H9 (cell line): ENCODE measurements at regions not wholly inside any gene's neighbourhood (a gene's known extent, or its start where the extent isn't known, plus 50 kb on each side); places are given as distances from the start of the nearest gene placed in this dataset.

Source experiments
- DNase-seq: peaks from one replicate; pipeline ENCODE4 v3.0.0-alpha.2; 2017
- H2AFZ ChIP-seq: one replicate; pipeline ENCODE4 v1.6.1; 2013; ENCODE audit warnings: mild to moderate bottlenecking, low read length, control low read depth, moderate library complexity
- H2AK5ac ChIP-seq: 2 replicates; pipeline ENCODE4 v1.6.1; 2013; ENCODE audit warnings: low read length, control low read depth, mixed read lengths; ENCODE audit not compliant: insufficient read length
- H2BK120ac ChIP-seq: one replicate; pipeline ENCODE4 v1.6.1; 2013; ENCODE audit warnings: low read depth, mild to moderate bottlenecking, low read length, control low read depth, inconsistent platforms; ENCODE audit not compliant: poor library complexity, severe bottlenecking
- H2BK12ac ChIP-seq: 2 replicates; pipeline ENCODE4 v1.6.1; 2013; ENCODE audit warnings: low read length, control low read depth, mixed read lengths, low read depth; ENCODE audit not compliant: insufficient read length
- H2BK15ac ChIP-seq: 2 replicates; pipeline ENCODE4 v1.6.1; 2013; ENCODE audit warnings: low read depth, low read length, control low read depth
- H2BK20ac ChIP-seq: one replicate; pipeline ENCODE4 v1.6.1; 2013; ENCODE audit warnings: low read depth, mild to moderate bottlenecking, low read length, control low read depth, inconsistent platforms; ENCODE audit not compliant: poor library complexity, severe bottlenecking
- H2BK5ac ChIP-seq: 2 replicates; pipeline ENCODE4 v1.6.1; 2013; ENCODE audit warnings: low read length, control low read depth, mixed read lengths; ENCODE audit not compliant: insufficient read length
- H3K14ac ChIP-seq: 2 replicates; pipeline ENCODE4 v1.6.1; 2013; ENCODE audit warnings: low read length, control low read depth; ENCODE audit not compliant: insufficient read depth
- H3K18ac ChIP-seq: 2 replicates; pipeline ENCODE4 v1.6.1; 2013; ENCODE audit warnings: low read depth, mild to moderate bottlenecking, mixed read lengths, low read length, control low read depth; ENCODE audit not compliant: insufficient read length
- H3K23ac ChIP-seq: 2 replicates; pipeline ENCODE4 v1.6.1; 2013; ENCODE audit warnings: low read length, control low read depth, mixed read lengths, low read depth; ENCODE audit not compliant: insufficient read length
- H3K23me2 ChIP-seq: 2 replicates; pipeline ENCODE4 v1.6.1; 2013; ENCODE audit warnings: low read depth, mild to moderate bottlenecking, mixed read lengths, low read length, control low read depth; ENCODE audit not compliant: insufficient read length, poor library complexity, severe bottlenecking
- H3K27ac ChIP-seq: 2 replicates; pipeline ENCODE4 v1.5.1; 2013; ENCODE audit warnings: low read length, control low read depth, mixed read lengths, low read depth; ENCODE audit not compliant: insufficient read length
- H3K27me3 ChIP-seq: 2 replicates; pipeline ENCODE4 v1.6.1; 2013; ENCODE audit warnings: low read length, control low read depth, inconsistent platforms; ENCODE audit not compliant: insufficient read depth
- H3K4ac ChIP-seq: 2 replicates; pipeline ENCODE4 v1.6.1; 2013; ENCODE audit warnings: low read depth, mild to moderate bottlenecking, control low read depth, inconsistent platforms, low read length, moderate library complexity
- H3K4me1 ChIP-seq: 2 replicates; pipeline ENCODE4 v1.6.1; 2013; ENCODE audit warnings: low read length, control low read depth, inconsistent platforms; ENCODE audit not compliant: insufficient read depth
- H3K4me2 ChIP-seq: 2 replicates; pipeline ENCODE4 v1.6.1; 2013; ENCODE audit warnings: low read length, control low read depth, mixed read lengths; ENCODE audit not compliant: insufficient read length, insufficient read depth
- H3K56ac ChIP-seq: 2 replicates; pipeline ENCODE4 v1.6.1; 2013; ENCODE audit warnings: low read depth, mild to moderate bottlenecking, mixed read lengths, low read length, control low read depth; ENCODE audit not compliant: insufficient read length
- H3K79me1 ChIP-seq: 2 replicates; pipeline ENCODE4 v1.6.1; 2013; ENCODE audit warnings: low read depth, mild to moderate bottlenecking, moderate library complexity, low read length, control low read depth, inconsistent platforms; ENCODE audit not compliant: insufficient read depth, poor library complexity, severe bottlenecking
- H3K79me2 ChIP-seq: 2 replicates; pipeline ENCODE4 v1.6.1; 2013; ENCODE audit warnings: low read length, control low read depth, inconsistent platforms; ENCODE audit not compliant: insufficient read depth
- H3K9ac ChIP-seq: 2 replicates; pipeline ENCODE4 v1.6.1; 2013; ENCODE audit warnings: low read length, control low read depth, mixed read lengths; ENCODE audit not compliant: insufficient read length; ENCODE audit errors: extremely low read depth
- H3K9me3 ChIP-seq: one replicate; pipeline ENCODE4 v1.6.1; 2013; ENCODE audit warnings: low read depth, low read length, inconsistent platforms; ENCODE audit not compliant: control insufficient read depth
- H3T11ph ChIP-seq: one replicate; pipeline ENCODE4 v1.6.1; 2013; ENCODE audit warnings: mild to moderate bottlenecking, low read length, control low read depth, inconsistent platforms
- H4K20me1 ChIP-seq: one replicate; pipeline ENCODE4 v1.6.1; 2013; ENCODE audit not compliant: control insufficient read depth, insufficient read length, insufficient read depth
- H4K5ac ChIP-seq: 2 replicates; pipeline ENCODE4 v1.6.1; 2013; ENCODE audit warnings: low read depth, mild to moderate bottlenecking, mixed read lengths, low read length, control low read depth; ENCODE audit not compliant: insufficient read length
- H4K8ac ChIP-seq: replicated peaks from 2 replicates; pipeline ENCODE4 v1.6.1; 2013; ENCODE audit warnings: low read length, control low read depth, mixed read lengths, low read depth; ENCODE audit not compliant: insufficient read length
- H4K91ac ChIP-seq: 2 replicates; pipeline ENCODE4 v1.6.1; 2013; ENCODE audit warnings: low read depth, mild to moderate bottlenecking, moderate library complexity, mixed read lengths, low read length, control low read depth; ENCODE audit not compliant: insufficient read length
- H3K27ac Mint-ChIP-seq, 3 experiments: 2 replicates in 2 of 3; 3 replicates in 1 of 3; pipeline ENCODE4 v1.8.0; 2020 to 2021; ENCODE audit warnings: mixed read lengths in 3 of 3, mild to moderate bottlenecking in 1 of 3, moderate library complexity in 1 of 3
- H3K27me3 Mint-ChIP-seq: 2 replicates; pipeline ENCODE4 v1.8.0; 2021; ENCODE audit warnings: low read depth, mild to moderate bottlenecking, moderate library complexity, mixed read lengths
- H3K36me3 Mint-ChIP-seq, 3 experiments: 2 replicates in 2 of 3; 3 replicates in 1 of 3; pipeline ENCODE4 v1.8.0; 2020 to 2021; ENCODE audit warnings: low read depth in 3 of 3, mixed read lengths in 3 of 3; ENCODE audit not compliant: insufficient read depth in 1 of 3
- H3K4me1 Mint-ChIP-seq, 2 experiments: 2 replicates each; pipeline ENCODE4 v1.8.0; 2020; ENCODE audit warnings: mixed read lengths in 2 of 2
- H3K4me3 Mint-ChIP-seq, 2 experiments: 2 replicates in 1 of 2; 3 replicates in 1 of 2; pipeline ENCODE4 v1.8.0; 2020 to 2021; ENCODE audit warnings: mild to moderate bottlenecking in 2 of 2, mixed read lengths in 2 of 2, moderate library complexity in 1 of 2
- H3K9me3 Mint-ChIP-seq, 2 experiments: 2 replicates in 1 of 2; 3 replicates in 1 of 2; pipeline ENCODE4 v1.8.0; 2020; ENCODE audit warnings: mild to moderate bottlenecking in 2 of 2, mixed read lengths in 2 of 2, moderate library complexity in 1 of 2
- WGBS: extraction: QIAGEN DNeasy Blood & Tissue Kit; methylation state at CpG from one replicate; pipeline ENCODE4 v1.1.7; 2013; ENCODE audit warnings: missing lambda C conversion rate, low lambda C conversion rate, mixed read lengths; ENCODE audit not compliant: insufficient read length; ENCODE audit errors: extremely low coverage; 5-methylcytosine and 5-hydroxymethylcytosine counted together
- TF ChIP-seq, protein P1 (sequence below): fragments of 200-600 bp; sonication (generic); conservative IDR thresholded peaks from 3 replicates; pipeline ENCODE4 v1.8.0; 2021; ENCODE audit warnings: antibody characterized with exemption, mild to moderate bottlenecking

GRCh38 chr4:27364509-27364908 is 503.9 kb downstream of the STIM2 start:
- no peak overlapping the region for H2BK20ac ChIP-seq
- no peak overlapping the region for H3K23ac ChIP-seq
- H2BK12ac ChIP-seq, result no peak overlapping the region
- no peak overlapping the region for H3T11ph ChIP-seq
- no peaks in the 10 kb centered on the region for H3K79me2 ChIP-seq
- no peaks in the 10 kb centered on the region; a peak in 2 of 5 replicates for H3K9me3 Mint-ChIP-seq
- TF ChIP-seq, protein P1, sequence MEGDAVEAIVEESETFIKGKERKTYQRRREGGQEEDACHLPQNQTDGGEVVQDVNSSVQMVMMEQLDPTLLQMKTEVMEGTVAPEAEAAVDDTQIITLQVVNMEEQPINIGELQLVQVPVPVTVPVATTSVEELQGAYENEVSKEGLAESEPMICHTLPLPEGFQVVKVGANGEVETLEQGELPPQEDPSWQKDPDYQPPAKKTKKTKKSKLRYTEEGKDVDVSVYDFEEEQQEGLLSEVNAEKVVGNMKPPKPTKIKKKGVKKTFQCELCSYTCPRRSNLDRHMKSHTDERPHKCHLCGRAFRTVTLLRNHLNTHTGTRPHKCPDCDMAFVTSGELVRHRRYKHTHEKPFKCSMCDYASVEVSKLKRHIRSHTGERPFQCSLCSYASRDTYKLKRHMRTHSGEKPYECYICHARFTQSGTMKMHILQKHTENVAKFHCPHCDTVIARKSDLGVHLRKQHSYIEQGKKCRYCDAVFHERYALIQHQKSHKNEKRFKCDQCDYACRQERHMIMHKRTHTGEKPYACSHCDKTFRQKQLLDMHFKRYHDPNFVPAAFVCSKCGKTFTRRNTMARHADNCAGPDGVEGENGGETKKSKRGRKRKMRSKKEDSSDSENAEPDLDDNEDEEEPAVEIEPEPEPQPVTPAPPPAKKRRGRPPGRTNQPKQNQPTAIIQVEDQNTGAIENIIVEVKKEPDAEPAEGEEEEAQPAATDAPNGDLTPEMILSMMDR, result no peak
- no peak overlapping the region for H3K4me2 ChIP-seq
- H3K27me3 Mint-ChIP-seq, result peaks cover 2% of the 10 kb centered on the region; the same call in 1 of the 2 replicates
- no peaks in the 10 kb centered on the region for H3K9me3 ChIP-seq
- no CpG with 5 or more reads among the region's 6 CpGs for WGBS
- H3K27ac Mint-ChIP-seq, result no peak overlapping the region; a peak in 1 of 7 replicates
- H3K4me1 Mint-ChIP-seq, result peaks cover 9 to 12% of the 10 kb centered on the region in 2 experiments
- H3K18ac ChIP-seq, result no peak overlapping the region
- no peak overlapping the region for H2AFZ ChIP-seq
- H3K27ac ChIP-seq, result no peak overlapping the region
- no peak overlapping the region for H2BK5ac ChIP-seq
- H4K20me1 ChIP-seq, result no peaks in the 10 kb centered on the region
- no peaks in the 10 kb centered on the region for H3K23me2 ChIP-seq
- no peak overlapping the region for H3K4me3 Mint-ChIP-seq
- H4K8ac ChIP-seq, result no peak overlapping the region
- H4K91ac ChIP-seq, result no peak overlapping the region
- no peak overlapping the region for H2AK5ac ChIP-seq
- no peak overlapping the region for H3K56ac ChIP-seq
- no peak for DNase-seq
- no peak overlapping the region for H4K5ac ChIP-seq
- no peak overlapping the region for H2BK120ac ChIP-seq
- no peak overlapping the region for H2BK15ac ChIP-seq
- no peak overlapping the region for H3K4ac ChIP-seq
- H3K4me1 ChIP-seq, result no peaks in the 10 kb centered on the region
- H3K36me3 Mint-ChIP-seq, result no peaks in the 10 kb centered on the region; a peak in 2 of 7 replicates
- H3K9ac ChIP-seq, result no peak overlapping the region
- no peaks in the 10 kb centered on the region for H3K27me3 ChIP-seq
- H3K79me1 ChIP-seq, result no peaks in the 10 kb centered on the region
- no peak overlapping the region for H3K14ac ChIP-seq
